HCT116 (cell line): ENCODE measurements at regions not wholly inside any gene's neighbourhood (a gene's known extent, or its start where the extent isn't known, plus 50 kb on each side); places are given as distances from the start of the nearest gene placed in this dataset.
A peak's percentile ranks its signal among the peaks of the same experiment; 100 is the strongest.

ENCODE experiments used
- CEBPB ChIP-seq: IDR thresholded peaks from 2 replicates; pipeline ENCODE4 v1.6.1; 2012; ENCODE audit warnings: low read depth
- CTCF ChIP-seq, 3 experiments: fragments of 200-600 bp in 1 of 3; sonication (generic) in 1 of 3; IDR thresholded peaks in 2 of 3; conservative IDR thresholded peaks in 1 of 3; 2 replicates each; pipeline ENCODE4 v1.5.1; 2012 to 2017; ENCODE audit warnings: low read depth in 2 of 3, low read length in 2 of 3, antibody characterized with exemption in 1 of 3, borderline replicate concordance in 1 of 3, control low read depth in 1 of 3, mild to moderate bottlenecking in 1 of 3, mixed read lengths in 1 of 3, mixed run types in 1 of 3, moderate library complexity in 1 of 3; ENCODE audit not compliant: insufficient read depth in 1 of 3
- EZH2 ChIP-seq: fragments of 200-600 bp; sonication (generic); IDR thresholded peaks from 2 replicates; pipeline ENCODE4 v1.6.1; 2017; ENCODE audit warnings: antibody characterized with exemption, mixed run types
- EZH2phosphoT487 ChIP-seq: fragments of 200-600 bp; IDR thresholded peaks from 2 replicates; pipeline ENCODE4 v1.6.1; 2018; ENCODE audit warnings: antibody characterized with exemption, borderline replicate concordance
- FOSL1 ChIP-seq: IDR thresholded peaks from 2 replicates; pipeline ENCODE4 v1.6.1; 2012; ENCODE audit warnings: low read depth
- MAX ChIP-seq: IDR thresholded peaks from 2 replicates; pipeline ENCODE4 v1.6.1; 2012
- POLR2A ChIP-seq: IDR thresholded peaks from 2 replicates; pipeline ENCODE4 v1.7.0; 2011; ENCODE audit warnings: borderline replicate concordance; ENCODE audit not compliant: insufficient read depth, insufficient read length; ENCODE audit errors: extremely low read depth
- POLR2AphosphoS5 ChIP-seq: IDR thresholded peaks from 2 replicates; pipeline ENCODE4 v1.6.1; 2011; ENCODE audit warnings: mild to moderate bottlenecking, low read depth, low read length, moderate library complexity
- REST ChIP-seq: IDR thresholded peaks from 2 replicates; pipeline ENCODE4 v1.6.1; 2012; ENCODE audit warnings: low read depth
- TCF7L2 ChIP-seq: IDR thresholded peaks from 2 replicates; pipeline ENCODE4 v1.7.0; 2011; ENCODE audit warnings: borderline replicate concordance, inconsistent platforms; ENCODE audit not compliant: insufficient read depth, insufficient read length; ENCODE audit errors: extremely low read depth
- ZBTB33 ChIP-seq: IDR thresholded peaks from 2 replicates; pipeline ENCODE4 v1.6.1; 2011; ENCODE audit warnings: mild to moderate bottlenecking, low read length, moderate library complexity; ENCODE audit not compliant: insufficient replicate concordance; ENCODE audit errors: extremely low read depth
- ZFX ChIP-seq: fragments of 450-650 bp; IDR thresholded peaks from 2 replicates; pipeline ENCODE4 v1.6.1; 2017

- no peak for TF ChIP-seq EZH2
- TF ChIP-seq ZBTB33: no peak
- 0 out of 2 replicates have a peak, but pooled peaks have one; percentile 35 for TF ChIP-seq FOSL1
- no peak; the same call in 1 of the 2 replicates for TF ChIP-seq CEBPB
- no peak for TF ChIP-seq CTCF (IDR thresholded peaks at IDR 0.05 in 2 of 3, conservative IDR thresholded peaks at IDR 0.05 in 1 of 3; ENCODE audit: borderline replicate concordance in 1 of 3, insufficient read depth in 1 of 3, low read depth in 2 of 3, low read length in 2 of 3)
- TF ChIP-seq POLR2A: no peak
- no peak for TF ChIP-seq TCF7L2
- no peak for TF ChIP-seq MAX
- TF ChIP-seq EZH2phosphoT487: no peak
- no peak for TF ChIP-seq POLR2AphosphoS5
- no peak for TF ChIP-seq ZFX
- TF ChIP-seq REST: no peak
These were observed 51.0 kb upstream of the ENPP6 start for GRCh38 chr4:184268584-184269160.
